DND-41 (cell line): ENCODE measurements at regions not wholly inside any gene's neighbourhood (a gene's known extent, or its start where the extent isn't known, plus 50 kb on each side); places are given as distances from the start of the nearest gene placed in this dataset.

Experiments
- ATAC-seq: fragments of 200-7000 bp; cut with Tn5 transposase; 3 replicates; pipeline ENCODE4 v1.9.1; 2021; ENCODE audit warnings: low read depth; ENCODE audit not compliant: insufficient read depth
- DNase-seq: peaks from one replicate; pipeline ENCODE4 v3.0.0-alpha.2; 2020
- H2AFZ ChIP-seq: 2 replicates; pipeline ENCODE4 v1.6.0; 2012; ENCODE audit warnings: low read depth, low read length
- H3K27ac ChIP-seq: 2 replicates; pipeline ENCODE4 v1.5.1; 2012; ENCODE audit warnings: low read length, inconsistent platforms
- H3K27me3 ChIP-seq: fragments of 200-600 bp; sonication (generic); 2 replicates; pipeline ENCODE4 v1.6.0; 2012; ENCODE audit warnings: low read length, mild to moderate bottlenecking, inconsistent platforms; ENCODE audit not compliant: insufficient read depth, poor library complexity
- H3K36me3 ChIP-seq: 2 replicates; pipeline ENCODE4 v1.5.1; 2012; ENCODE audit warnings: low read length, inconsistent platforms; ENCODE audit not compliant: insufficient read depth
- H3K4me1 ChIP-seq: 2 replicates; pipeline ENCODE4 v1.5.1; 2012; ENCODE audit warnings: mild to moderate bottlenecking, low read length; ENCODE audit not compliant: insufficient read depth
- H3K4me2 ChIP-seq: 2 replicates; pipeline ENCODE4 v1.6.0; 2012; ENCODE audit warnings: mild to moderate bottlenecking, moderate library complexity, low read length, inconsistent platforms; ENCODE audit not compliant: insufficient read depth
- H3K4me3 ChIP-seq, 2 experiments: fragments of 200-600 bp in 1 of 2; shearing (Covaris generic) in 1 of 2; 2 replicates each; pipeline ENCODE4 v1.5.1; 2012 to 2016; ENCODE audit warnings: inconsistent platforms in 2 of 2, low read length in 2 of 2, mild to moderate bottlenecking in 2 of 2, low read depth in 1 of 2, moderate library complexity in 1 of 2
- H3K79me2 ChIP-seq: 2 replicates; pipeline ENCODE4 v1.6.0; 2012; ENCODE audit warnings: low read length, inconsistent platforms; ENCODE audit not compliant: insufficient read depth
- H3K9ac ChIP-seq: 2 replicates; pipeline ENCODE4 v1.6.0; 2012; ENCODE audit warnings: low read depth, mild to moderate bottlenecking, inconsistent platforms, low read length, moderate library complexity
- H3K9me3 ChIP-seq: 2 replicates; pipeline ENCODE4 v1.5.1; 2012; ENCODE audit warnings: low read length, moderate library complexity, mild to moderate bottlenecking, inconsistent platforms; ENCODE audit not compliant: insufficient read depth, severe bottlenecking
- H4K20me1 ChIP-seq: 2 replicates; pipeline ENCODE4 v1.6.0; 2012; ENCODE audit warnings: low read length; ENCODE audit not compliant: insufficient read depth
- CTCF ChIP-seq: IDR thresholded peaks from 2 replicates; pipeline ENCODE4 v1.5.1; 2012; ENCODE audit warnings: borderline replicate concordance, low read length, moderate library complexity, mild to moderate bottlenecking; ENCODE audit not compliant: poor library complexity, severe bottlenecking; ENCODE audit errors: extremely low read depth
- EZH2 ChIP-seq: IDR thresholded peaks from 3 replicates; pipeline ENCODE4 v1.6.1; 2012; ENCODE audit warnings: borderline replicate concordance, low read depth, mild to moderate bottlenecking, moderate library complexity, low read length, inconsistent platforms; ENCODE audit not compliant: severe bottlenecking

DNA sequence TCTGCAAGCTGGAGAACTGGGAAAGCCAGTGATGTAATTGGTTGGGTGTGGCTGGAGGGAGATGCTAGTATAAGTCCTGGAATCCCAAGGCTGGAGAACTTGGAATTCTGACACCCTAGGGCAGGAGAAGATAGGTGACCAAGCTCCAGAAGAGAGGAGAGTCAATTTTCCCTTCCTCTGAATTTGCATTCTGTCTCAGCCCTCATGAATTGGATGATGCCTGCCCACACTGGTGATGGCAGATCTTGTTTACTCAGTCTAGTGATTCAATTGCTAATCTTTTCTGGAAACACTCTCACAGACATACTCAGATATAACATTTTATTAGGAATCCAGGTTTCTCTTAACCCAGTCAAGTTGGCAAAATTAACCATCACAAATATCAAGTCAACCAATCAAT lies 287.2 kb downstream of the RDH14 start:
- H4K20me1 ChIP-seq, result no peaks in the 10 kb centered on the region
- no peak overlapping the region for H3K9ac ChIP-seq
- ATAC-seq (no peak), DNase-seq (no peak)
- H3K79me2 ChIP-seq, result no peaks in the 10 kb centered on the region
- H3K4me1 ChIP-seq, result no peaks in the 10 kb centered on the region
- H3K36me3 ChIP-seq, result no peaks in the 10 kb centered on the region
- no peaks in the 10 kb centered on the region for H3K27me3 ChIP-seq
- no peak overlapping the region for H3K27ac ChIP-seq
- no peak overlapping the region for H3K4me3 ChIP-seq
- no peak overlapping the region for H3K4me2 ChIP-seq
- H3K9me3 ChIP-seq, result no peaks in the 10 kb centered on the region
- TF ChIP-seq EZH2 (no peak), CTCF (no peak)
- H2AFZ ChIP-seq, result no peak overlapping the region

DNA sequence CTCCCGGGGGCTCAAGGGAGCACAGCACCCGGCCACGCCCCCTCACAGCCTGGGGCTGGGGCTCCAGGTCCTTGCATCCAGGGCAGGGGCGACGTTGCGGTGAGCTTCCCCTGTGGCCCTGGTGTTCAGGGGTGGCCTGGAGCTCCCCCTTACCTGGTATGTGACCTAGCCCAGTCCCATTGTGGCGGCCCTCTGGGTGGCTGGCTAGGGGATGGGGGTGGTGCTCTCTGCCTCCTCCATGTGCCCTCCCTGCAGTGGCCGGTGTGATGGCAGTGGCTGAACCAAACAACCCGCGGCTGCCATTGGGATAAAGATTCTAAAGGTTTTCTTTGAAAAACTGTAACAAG lies 288.3 kb downstream of the RDH14 start:
- DNase-seq, result no peak
- Histone ChIP-seq H3K9ac (no peak overlapping the region), H3K9me3 (no peaks in the 10 kb centered on the region), H3K4me1 (no peaks in the 10 kb centered on the region), H3K4me2 (no peak overlapping the region), H3K36me3 (no peaks in the 10 kb centered on the region), H3K4me3 (no peak overlapping the region), H2AFZ (no peak overlapping the region), H3K79me2 (no peaks in the 10 kb centered on the region), H3K27me3 (no peaks in the 10 kb centered on the region), H4K20me1 (no peaks in the 10 kb centered on the region), H3K27ac (no peak overlapping the region)
- no peak for ATAC-seq
- TF ChIP-seq EZH2 (no peak), CTCF (no peak)

DNA sequence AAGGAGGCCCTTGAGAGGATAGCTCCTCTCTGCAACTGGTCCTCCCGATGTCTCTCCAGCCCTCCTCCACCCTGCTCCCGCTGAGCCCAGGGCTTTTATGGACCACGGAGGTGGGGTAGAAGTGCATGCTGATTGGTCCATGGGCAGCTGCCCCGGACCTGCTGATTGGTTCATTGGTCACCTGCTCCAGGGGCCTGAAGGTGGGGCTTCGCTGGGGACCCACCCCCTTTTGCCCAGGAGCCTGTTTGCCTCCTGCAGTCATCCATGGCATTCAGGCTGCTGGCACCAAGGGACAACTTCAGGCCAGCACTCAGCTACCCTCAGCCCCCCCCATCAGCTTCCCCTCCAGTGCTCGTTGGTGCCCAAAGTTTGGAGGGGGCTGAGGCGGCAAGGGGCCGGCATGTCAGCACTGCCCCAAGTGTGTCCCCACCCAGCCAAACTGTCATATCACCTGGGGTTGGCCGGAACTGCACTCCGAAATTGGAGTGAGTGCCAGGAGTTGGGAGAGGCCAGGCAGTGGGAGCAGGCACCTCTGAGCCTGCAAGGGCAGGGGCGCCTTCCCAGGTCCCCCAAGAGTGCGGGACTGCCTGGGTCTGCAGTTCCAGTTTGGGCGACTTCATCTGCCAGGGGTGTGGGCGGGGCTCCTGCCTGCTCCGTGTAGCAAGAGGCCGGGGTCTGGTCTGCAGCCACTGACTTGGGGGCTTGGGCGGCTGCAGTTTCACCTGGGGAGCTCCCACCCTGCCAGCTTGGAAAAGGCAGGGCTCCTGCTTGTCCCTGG lies 288.9 kb downstream of the RDH14 start:
- no peak for ATAC-seq
- Histone ChIP-seq H3K79me2 (no peaks in the 10 kb centered on the region), H3K4me2 (no peak overlapping the region), H3K4me3 (no peak overlapping the region), H3K9ac (no peak overlapping the region), H3K27ac (no peak overlapping the region), H3K9me3 (no peaks in the 10 kb centered on the region), H3K36me3 (no peaks in the 10 kb centered on the region), H2AFZ (no peak overlapping the region), H3K27me3 (no peaks in the 10 kb centered on the region), H3K4me1 (no peaks in the 10 kb centered on the region), H4K20me1 (no peaks in the 10 kb centered on the region)
- TF ChIP-seq CTCF, result no peak
- no peak for TF ChIP-seq EZH2
- no peak for DNase-seq
